DMS153 (cell line): ENCODE measurements at regions not wholly inside any gene's neighbourhood (a gene's known extent, or its start where the extent isn't known, plus 50 kb on each side); places are given as distances from the start of the nearest gene placed in this dataset.

ENCODE experiments used
- DNase-seq: peaks from one replicate; lab custom pipeline; 2025; lab: John Stamatoyannopoulos, UW

GRCh38 chr1:9419369-9420041, 119.8 kb upstream of the SLC25A33 start:
- no peak for DNase-seq

- no peak for DNase-seq
Measured at GRCh38 chr1:9420835-9421532, 118.3 kb upstream of the SLC25A33 start.

GRCh38 chr1:9421533-9421873, 117.8 kb upstream of the SLC25A33 start:
- no peak for DNase-seq

- DNase-seq: no peak
Measured at GRCh38 chr1:9422321-9422720, 116.9 kb upstream of the SLC25A33 start.

GRCh38 chr1:9422911-9423505, 116.3 kb upstream of the SLC25A33 start:
- no peak for DNase-seq

GRCh38 chr1:9424261-9424660, 115.0 kb upstream of the SLC25A33 start:
- DNase-seq: no peak

- no peak for DNase-seq
Measured at GRCh38 chr1:9425859-9426258, 113.4 kb upstream of the SLC25A33 start.

GRCh38 chr1:9426291-9426711, 113.0 kb upstream of the SLC25A33 start:
- no peak for DNase-seq

GRCh38 chr1:9427388-9427787, 111.9 kb upstream of the SLC25A33 start:
- no peak for DNase-seq

GRCh38 chr1:9428601-9429341, 110.5 kb upstream of the SLC25A33 start:
- peak; percentile 100 for DNase-seq

GRCh38 chr1:9429342-9429711, 109.9 kb upstream of the SLC25A33 start:
- no peak for DNase-seq

- DNase-seq: no peak
Measured at GRCh38 chr1:9434247-9435152, 104.8 kb upstream of the SLC25A33 start.

- DNase-seq: no peak
Measured at GRCh38 chr1:9435153-9435636, 104.1 kb upstream of the SLC25A33 start.

GRCh38 chr1:9435854-9436640, 103.2 kb upstream of the SLC25A33 start:
- DNase-seq: no peak

- no peak for DNase-seq
Measured at GRCh38 chr1:9437961-9438430, 101.3 kb upstream of the SLC25A33 start.

GRCh38 chr1:9438431-9439073, 100.7 kb upstream of the SLC25A33 start:
- peak; percentile 52 for DNase-seq

- DNase-seq: peak; percentile 9
Measured at GRCh38 chr1:9439074-9439761, 100.0 kb upstream of the SLC25A33 start.

- no peak for DNase-seq
Measured at GRCh38 chr1:9440261-9440660, 99.0 kb upstream of the SLC25A33 start.

- DNase-seq: no peak
Measured at GRCh38 chr1:9440763-9441194, 98.5 kb upstream of the SLC25A33 start.
